ENCODE measurements at regions not wholly inside any gene's neighbourhood (a gene's known extent, or its start where the extent isn't known, plus 50 kb on each side); places are given as distances from the start of the nearest gene placed in this dataset.

DNA sequence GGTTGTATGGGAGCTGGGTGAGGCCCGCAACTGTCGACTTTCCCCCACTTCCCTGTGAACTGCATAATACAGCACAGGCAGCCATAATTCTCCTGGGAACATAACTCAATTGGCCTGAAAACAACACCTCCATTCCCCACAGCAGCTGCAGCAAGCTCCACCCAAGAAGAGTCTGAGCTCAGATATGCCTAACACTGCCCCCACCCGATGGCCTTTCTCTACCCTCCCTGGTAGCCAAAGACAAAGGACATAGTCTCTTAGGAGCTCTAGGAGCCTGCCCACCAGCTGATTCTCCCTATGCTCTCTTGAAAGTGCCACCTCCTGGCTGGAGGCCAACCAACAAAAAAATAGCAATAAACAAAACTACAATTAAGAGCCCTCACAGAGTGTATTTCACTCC lies 542.7 kb upstream of the LMO3 start:
- no peaks in the 10 kb centered on the region for H3K27me3 ChIP-seq
- H3K27ac ChIP-seq (replicated peaks in 1 of 4): no peak overlapping the region
- intact Hi-C loops (cut with DNase I): no loop called here
- peaks cover 0 to 10% (median 0%) of the 10 kb centered on the region in 4 donors for H3K9me3 ChIP-seq
- H3K4me1 ChIP-seq: no peaks in the 10 kb centered on the region
- no peak for DNase-seq (ENCODE audit: extremely low spot score)
- WGBS: 82% methylated on average over 3 of the region's 3 CpGs
- TF ChIP-seq, protein P1, sequence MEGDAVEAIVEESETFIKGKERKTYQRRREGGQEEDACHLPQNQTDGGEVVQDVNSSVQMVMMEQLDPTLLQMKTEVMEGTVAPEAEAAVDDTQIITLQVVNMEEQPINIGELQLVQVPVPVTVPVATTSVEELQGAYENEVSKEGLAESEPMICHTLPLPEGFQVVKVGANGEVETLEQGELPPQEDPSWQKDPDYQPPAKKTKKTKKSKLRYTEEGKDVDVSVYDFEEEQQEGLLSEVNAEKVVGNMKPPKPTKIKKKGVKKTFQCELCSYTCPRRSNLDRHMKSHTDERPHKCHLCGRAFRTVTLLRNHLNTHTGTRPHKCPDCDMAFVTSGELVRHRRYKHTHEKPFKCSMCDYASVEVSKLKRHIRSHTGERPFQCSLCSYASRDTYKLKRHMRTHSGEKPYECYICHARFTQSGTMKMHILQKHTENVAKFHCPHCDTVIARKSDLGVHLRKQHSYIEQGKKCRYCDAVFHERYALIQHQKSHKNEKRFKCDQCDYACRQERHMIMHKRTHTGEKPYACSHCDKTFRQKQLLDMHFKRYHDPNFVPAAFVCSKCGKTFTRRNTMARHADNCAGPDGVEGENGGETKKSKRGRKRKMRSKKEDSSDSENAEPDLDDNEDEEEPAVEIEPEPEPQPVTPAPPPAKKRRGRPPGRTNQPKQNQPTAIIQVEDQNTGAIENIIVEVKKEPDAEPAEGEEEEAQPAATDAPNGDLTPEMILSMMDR (IDR thresholded peaks at IDR 0.05): no peak
- no peak for TF ChIP-seq POLR2A (IDR thresholded peaks at IDR 0.05; ENCODE audit: low read depth)
- no peak for TF ChIP-seq POLR2AphosphoS5 (IDR thresholded peaks at IDR 0.05)
- TF ChIP-seq EP300 (IDR thresholded peaks at IDR 0.05): no peak
- H3K4me3 ChIP-seq: no peak overlapping the region
- H3K36me3 ChIP-seq: no peaks in the 10 kb centered on the region

GRCh38 chr12:17142856-17143255 lies 536.9 kb upstream of the LMO3 start:
- TF ChIP-seq EP300 (IDR thresholded peaks at IDR 0.05) (no peak), POLR2AphosphoS5 (IDR thresholded peaks at IDR 0.05) (no peak), POLR2A (IDR thresholded peaks at IDR 0.05; ENCODE audit: low read depth) (no peak)
- TF ChIP-seq, protein P1 (IDR thresholded peaks at IDR 0.05): no peak
- Histone ChIP-seq H3K9me3 (no peaks in the 10 kb centered on the region), H3K27ac (replicated peaks in 1 of 4) (no peak overlapping the region), H3K4me3 (no peak overlapping the region), H3K27me3 (no peaks in the 10 kb centered on the region), H3K4me1 (no peaks in the 10 kb centered on the region), H3K36me3 (no peaks in the 10 kb centered on the region)
- WGBS: 32% methylated on average over 2 of the region's 2 CpGs
- intact Hi-C loops (cut with DNase I): no loop called here
- DNase-seq (ENCODE audit: extremely low spot score): no peak

DNA sequence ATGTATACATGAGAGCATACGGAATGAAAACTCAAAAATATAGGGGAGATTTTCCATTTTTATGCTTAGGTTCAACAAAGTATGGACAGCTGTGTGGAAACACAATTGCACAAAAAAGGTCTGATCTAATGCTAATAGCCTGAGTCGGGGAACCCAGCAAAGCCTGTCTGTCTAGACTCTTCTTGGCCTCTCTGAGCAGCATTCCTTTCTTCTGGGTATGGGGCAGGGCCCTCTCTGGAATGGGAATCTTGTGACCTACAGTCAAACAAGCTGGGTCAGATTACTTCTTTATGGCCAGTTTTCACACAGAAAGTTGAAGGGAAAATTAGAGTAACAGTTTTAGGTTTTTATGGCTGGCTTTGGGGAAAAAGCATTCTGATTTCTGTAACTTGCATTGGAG lies 534.0 kb upstream of the LMO3 start:
- no peak for TF ChIP-seq POLR2A (IDR thresholded peaks at IDR 0.05; ENCODE audit: low read depth)
- TF ChIP-seq EP300 (IDR thresholded peaks at IDR 0.05): no peak
- TF ChIP-seq, protein P1 (IDR thresholded peaks at IDR 0.05): no peak
- TF ChIP-seq POLR2AphosphoS5 (IDR thresholded peaks at IDR 0.05): no peak
- DNase-seq (ENCODE audit: extremely low spot score): no peak
- 82% methylated on average over 2 of the region's 2 CpGs for WGBS
- Histone ChIP-seq H3K36me3 (no peaks in the 10 kb centered on the region), H3K27ac (replicated peaks in 1 of 4) (no peak overlapping the region), H3K4me1 (peaks cover 0 to 12% (median 0%) of the 10 kb centered on the region in 4 donors), H3K9me3 (no peaks in the 10 kb centered on the region), H3K4me3 (no peak overlapping the region), H3K27me3 (no peaks in the 10 kb centered on the region)
- intact Hi-C loops (cut with DNase I): no loop called here

DNA sequence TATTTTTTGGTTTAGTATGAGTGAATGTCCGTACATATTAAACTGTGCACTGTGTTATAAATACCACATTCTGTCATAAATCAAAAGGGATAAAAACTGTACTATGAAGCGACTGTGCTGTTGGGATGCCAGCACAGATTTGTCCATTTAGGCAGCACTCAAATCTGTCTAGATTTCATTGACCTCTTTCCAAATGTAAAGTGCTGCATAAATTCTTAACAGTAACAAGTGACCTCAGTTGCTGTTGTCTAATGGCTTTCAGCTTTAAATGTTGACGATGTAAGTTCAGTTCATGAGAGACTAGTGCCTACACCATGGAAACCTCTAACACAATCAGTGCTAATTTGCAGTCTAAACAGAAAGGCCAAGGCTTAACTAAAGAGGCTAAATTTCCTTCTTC lies 531.4 kb upstream of the LMO3 start:
- intact Hi-C loops (cut with DNase I): no loop called here

GRCh38 chr12:17134315-17134714 lies 528.4 kb upstream of the LMO3 start:
- no peaks in the 10 kb centered on the region for H3K36me3 ChIP-seq
- intact Hi-C loops (cut with DNase I): no loop called here
- H3K4me1 ChIP-seq: peaks cover 0 to 12% (median 0%) of the 10 kb centered on the region in 4 donors
- no peaks in the 10 kb centered on the region for H3K9me3 ChIP-seq
- H3K27ac ChIP-seq (replicated peaks in 1 of 4): no peak overlapping the region
- no peaks in the 10 kb centered on the region for H3K27me3 ChIP-seq
- H3K4me3 ChIP-seq: no peak overlapping the region
- no peak for TF ChIP-seq EP300 (IDR thresholded peaks at IDR 0.05)
- TF ChIP-seq, protein P1 (IDR thresholded peaks at IDR 0.05): no peak
- DNase-seq (ENCODE audit: extremely low spot score): no peak

More for the DNA sequence above, 531.4 kb upstream of the LMO3 start:
- H3K4me3 ChIP-seq: no peak overlapping the region
- 25% methylated on average over 3 of the region's 3 CpGs for WGBS
- TF ChIP-seq EP300 (IDR thresholded peaks at IDR 0.05) (no peak), POLR2AphosphoS5 (IDR thresholded peaks at IDR 0.05) (no peak), POLR2A (IDR thresholded peaks at IDR 0.05; ENCODE audit: low read depth) (no peak)
- TF ChIP-seq, protein P1 (IDR thresholded peaks at IDR 0.05): no peak
- H3K27ac ChIP-seq (replicated peaks in 1 of 4): no peak overlapping the region
- H3K4me1 ChIP-seq: peaks cover 0 to 12% (median 0%) of the 10 kb centered on the region in 4 donors
- H3K9me3 ChIP-seq: no peaks in the 10 kb centered on the region
- no peak for DNase-seq (ENCODE audit: extremely low spot score)
- H3K36me3 ChIP-seq: no peaks in the 10 kb centered on the region
- H3K27me3 ChIP-seq: no peaks in the 10 kb centered on the region
